H1 (cell line): ENCODE measurements at regions not wholly inside any gene's neighbourhood (a gene's known extent, or its start where the extent isn't known, plus 50 kb on each side); places are given as distances from the start of the nearest gene placed in this dataset.

Experiments used
- CTCF ChIA-PET: fragments of 300-600 bp; sonication (Branson Sonifier 250); formaldehyde crosslinking; loops from one replicate; lab custom pipeline; 2021; ENCODE audit not compliant: partially characterized antibody; lab: Charles Lee
- POLR2A ChIA-PET: fragments of 300-600 bp; sonication (Branson Sonifier 250); formaldehyde crosslinking; loops from one replicate; lab custom pipeline; 2021; ENCODE audit warnings: inconsistent platforms; ENCODE audit not compliant: partially characterized antibody; lab: Charles Lee
- DNase-seq, 2 experiments: peaks; one replicate each; pipeline versions ENCODE4 v3.0.0 to v3.0.0-alpha.2; 2010 to 2022; ENCODE audit warnings: low spot score in 2 of 2, low read depth in 1 of 2, mixed read lengths in 1 of 2
- FAIRE-seq: peaks from 2 replicates; lab custom pipeline; 2011; peaks lifted over from hg19 to GRCh38; lab: Jason Lieb, UNC
- H2AFZ ChIP-seq: 2 replicates; pipeline ENCODE4 v1.8.1; 2012; ENCODE audit warnings: low read length, inconsistent platforms
- H2AK5ac ChIP-seq: 2 replicates; pipeline ENCODE4 v1.6.1; 2013; ENCODE audit warnings: low read depth, low read length
- H2BK120ac ChIP-seq: replicated peaks from 2 replicates; pipeline ENCODE3; 2013; ENCODE audit warnings: low read depth, low read length, inconsistent platforms
- H2BK12ac ChIP-seq: 2 replicates; pipeline ENCODE4 v1.6.1; 2013; ENCODE audit warnings: low read depth, low read length
- H2BK15ac ChIP-seq: 2 replicates; pipeline ENCODE4 v1.6.1; 2013; ENCODE audit warnings: low read length
- H2BK20ac ChIP-seq: 2 replicates; pipeline ENCODE4 v1.6.1; 2013; ENCODE audit warnings: low read length
- H2BK5ac ChIP-seq: 2 replicates; pipeline ENCODE4 v1.6.1; 2013; ENCODE audit warnings: low read depth, low read length
- H3K14ac ChIP-seq: 2 replicates; pipeline ENCODE4 v1.6.1; 2013; ENCODE audit warnings: inconsistent platforms; ENCODE audit not compliant: insufficient read length
- H3K18ac ChIP-seq: 2 replicates; pipeline ENCODE4 v1.6.1; 2013; ENCODE audit warnings: low read length; ENCODE audit errors: extremely low read depth
- H3K23ac ChIP-seq: 2 replicates; pipeline ENCODE4 v1.6.1; 2013; ENCODE audit warnings: inconsistent platforms; ENCODE audit not compliant: insufficient read length
- H3K23me2 ChIP-seq: 2 replicates; pipeline ENCODE4 v1.6.1; 2013; ENCODE audit warnings: low read depth, low read length
- H3K27ac ChIP-seq: 2 replicates; pipeline ENCODE4 v1.6.1; 2011; ENCODE audit warnings: low read depth, low read length, inconsistent platforms
- H3K27me3 ChIP-seq, 4 experiments: replicated peaks in 1 of 4; 1 replicate in 1 of 4; 2 replicates in 3 of 4; pipeline versions ENCODE4 v1.6.1 to v1.8.1; 2011 to 2013; ENCODE audit warnings: low read length in 3 of 4, mild to moderate bottlenecking in 3 of 4, inconsistent platforms in 2 of 4, mixed read lengths in 2 of 4, moderate library complexity in 1 of 4; ENCODE audit not compliant: control insufficient read depth in 3 of 4, insufficient read depth in 3 of 4; ENCODE audit errors: extremely low read depth in 1 of 4
- H3K36me3 ChIP-seq, 4 experiments: 2 replicates each; pipeline versions ENCODE4 v1.6.1 to v1.8.1; 2011 to 2013; ENCODE audit warnings: mild to moderate bottlenecking in 4 of 4, low read length in 3 of 4, moderate library complexity in 2 of 4, control low read depth in 1 of 4, inconsistent platforms in 1 of 4; ENCODE audit not compliant: insufficient read depth in 4 of 4, control insufficient read depth in 2 of 4
- H3K4ac ChIP-seq: replicated peaks from 2 replicates; pipeline ENCODE3; 2013; ENCODE audit warnings: low read length, low read depth, mixed read lengths, inconsistent platforms; ENCODE audit not compliant: insufficient read length
- H3K4me1 ChIP-seq, 4 experiments: replicated peaks in 1 of 4; 1 replicate in 1 of 4; 2 replicates in 3 of 4; pipeline versions ENCODE4 v1.6.1 to v1.8.1; 2011 to 2013; ENCODE audit warnings: low read length in 3 of 4, inconsistent platforms in 2 of 4, mixed read lengths in 1 of 4; ENCODE audit not compliant: insufficient read depth in 4 of 4, control insufficient read depth in 3 of 4
- H3K4me2 ChIP-seq, 2 experiments: 2 replicates each; pipeline versions ENCODE4 v1.6.1 to v1.8.1; 2011 to 2013; ENCODE audit warnings: low read depth in 2 of 2, low read length in 2 of 2, control low read depth in 1 of 2, inconsistent platforms in 1 of 2, mild to moderate bottlenecking in 1 of 2; ENCODE audit not compliant: insufficient read depth in 1 of 2
- H3K4me3 ChIP-seq, 4 experiments: fragments of 200-600, 300-600 bp in 1 of 4; sonication (generic), shearing (Covaris generic), sonication (Bioruptor Twin) in 1 of 4; 2 replicates each; pipeline versions ENCODE4 v1.5.1 to v1.8.1; 2011 to 2016; ENCODE audit warnings: low read length in 4 of 4, low read depth in 3 of 4, control low read depth in 2 of 4, inconsistent platforms in 2 of 4, mild to moderate bottlenecking in 2 of 4, mixed read lengths in 1 of 4, moderate library complexity in 1 of 4; ENCODE audit not compliant: insufficient read depth in 2 of 4; ENCODE audit errors: extremely low read depth in 1 of 4
- H3K56ac ChIP-seq: replicated peaks from 2 replicates; pipeline ENCODE3; 2013; ENCODE audit warnings: low read depth, mild to moderate bottlenecking, mixed read lengths, low read length, inconsistent platforms; ENCODE audit not compliant: insufficient read length
- H3K79me1 ChIP-seq: 2 replicates; pipeline ENCODE4 v1.6.1; 2013; ENCODE audit warnings: low read depth, low read length, control low read depth
- H3K79me2 ChIP-seq, 2 experiments: 2 replicates each; pipeline versions ENCODE4 v1.6.1 to v1.8.1; 2012 to 2013; ENCODE audit warnings: low read length in 2 of 2, mild to moderate bottlenecking in 2 of 2, inconsistent platforms in 1 of 2; ENCODE audit not compliant: insufficient read depth in 2 of 2, control insufficient read depth in 1 of 2
- H3K9ac ChIP-seq, 4 experiments: replicated peaks in 1 of 4; 1 replicate in 1 of 4; 2 replicates in 3 of 4; pipeline versions ENCODE4 v1.6.1 to v1.8.1; 2011 to 2013; ENCODE audit warnings: low read depth in 3 of 4, low read length in 3 of 4, control low read depth in 2 of 4, mild to moderate bottlenecking in 2 of 4, moderate library complexity in 2 of 4, inconsistent platforms in 1 of 4; ENCODE audit errors: extremely low read depth in 1 of 4
- H3K9me3 ChIP-seq, 2 experiments: 2 replicates each; pipeline versions ENCODE4 v1.6.1 to v1.8.1; 2012 to 2013; ENCODE audit warnings: mild to moderate bottlenecking in 2 of 2, moderate library complexity in 2 of 2, control low read depth in 1 of 2, inconsistent platforms in 1 of 2, low read depth in 1 of 2, low read length in 1 of 2, mixed read lengths in 1 of 2; ENCODE audit not compliant: insufficient read depth in 2 of 2
- H4K20me1 ChIP-seq, 2 experiments: replicated peaks in 1 of 2; 2 replicates each; pipeline versions ENCODE3 to v1.8.1; 2011 to 2013; ENCODE audit warnings: inconsistent platforms in 2 of 2, low read length in 2 of 2, mild to moderate bottlenecking in 1 of 2; ENCODE audit not compliant: insufficient read depth in 2 of 2, control insufficient read depth in 1 of 2
- H4K5ac ChIP-seq: 2 replicates; pipeline ENCODE4 v1.6.1; 2013; ENCODE audit warnings: low read length, low read depth, mixed read lengths, inconsistent platforms; ENCODE audit not compliant: insufficient read length
- H4K8ac ChIP-seq: 2 replicates; pipeline ENCODE4 v1.8.0; 2013; ENCODE audit warnings: mild to moderate bottlenecking, moderate library complexity, low read length, inconsistent platforms; ENCODE audit not compliant: insufficient read depth; ENCODE audit errors: extremely low read depth
- H4K91ac ChIP-seq: replicated peaks from 2 replicates; pipeline ENCODE3; 2013; ENCODE audit warnings: low read length, mixed read lengths, inconsistent platforms; ENCODE audit not compliant: insufficient read length
- TBP ChIP-seq: IDR thresholded peaks from 2 replicates; pipeline ENCODE4 v1.6.1; 2011; ENCODE audit warnings: low read depth, low read length, improper control_type of control experiment
- WGBS, 2 experiments: shearing (Covaris generic) in 1 of 2; methylation state at CpG; one replicate each; pipeline versions ENCODE4 v1.1.6 to v1.1.7; 2013 to 2015; ENCODE audit warnings: low lambda C conversion rate in 2 of 2, mixed read lengths in 2 of 2, inconsistent platforms in 1 of 2, low coverage in 1 of 2, missing lambda C conversion rate in 1 of 2; ENCODE audit not compliant: insufficient replicate concordance in 2 of 2, insufficient coverage in 1 of 2, insufficient read length in 1 of 2; ENCODE audit errors: extremely low coverage in 1 of 2, missing lambda C conversion rate in 1 of 2; 5-methylcytosine and 5-hydroxymethylcytosine counted together

- Histone ChIP-seq H2BK120ac (no peak overlapping the region), H3K4ac (no peak overlapping the region), H4K5ac (no peak overlapping the region), H2BK15ac (no peak overlapping the region), H3K36me3 (no peaks in the 10 kb centered on the region), H3K23me2 (no peaks in the 10 kb centered on the region), H2AFZ (no peak overlapping the region), H3K79me1 (no peaks in the 10 kb centered on the region), H4K91ac (no peak overlapping the region), H2BK5ac (no peak overlapping the region), H2BK12ac (no peak overlapping the region), H3K79me2 (no peaks in the 10 kb centered on the region), H2AK5ac (no peak overlapping the region), H3K18ac (no peak overlapping the region; the same call in 1 of the 2 replicates)
- WGBS, 2 experiments = 93% methylated on average over 5 of the region's 5 CpGs; no CpG with 5 or more reads in 1 of the 2 experiments
- POLR2A ChIA-PET = interaction anchor here (0.8 kb wide), 1 partner anchor 34 kb away, joined by 3 read pairs; no protein-coding TSS in a partner anchor
- no peak for TF ChIP-seq TBP
- TF ChIP-seq, all 59 proteins: peak for 0
- Histone ChIP-seq H4K20me1 (no peaks in the 10 kb centered on the region), H4K8ac (no peak overlapping the region), H3K27me3 (no peaks in the 10 kb centered on the region), H3K56ac (no peak overlapping the region), H3K9me3 (no peaks in the 10 kb centered on the region), H3K4me3 (no peak overlapping the region), H3K27ac (no peak overlapping the region), H3K9ac (no peak overlapping the region), H3K4me2 (no peak overlapping the region), H3K14ac (no peak overlapping the region), H3K23ac (no peak overlapping the region), H2BK20ac (no peak overlapping the region), H3K4me1 (no peaks in the 10 kb centered on the region)
- no peak for FAIRE-seq
- no peak for DNase-seq
- CTCF ChIA-PET = interaction anchor here (0.6 to 2.0 kb wide), 2 partner anchors 87 to 748 kb away, joined by 3 to 4 read pairs; no protein-coding TSS in a partner anchor
Observed at GRCh38 chr2:144030791-144031190, 489.1 kb downstream of the ZEB2 start.
